T-cell (primary cell): ENCODE measurements at regions not wholly inside any gene's neighbourhood (a gene's known extent, or its start where the extent isn't known, plus 50 kb on each side); places are given as distances from the start of the nearest gene placed in this dataset.

Experiments
- ATAC-seq, 4 experiments: fragments of 200-7000 bp in 3 of 4; fragments of 150-1000 bp in 1 of 4; cut with Tn5 transposase; replicated peaks in 1 of 4; 1 replicate in 3 of 4; 2 replicates in 1 of 4; pipeline ENCODE4 v1.10.0; 2021; ENCODE audit warnings: moderate library complexity in 3 of 4, mild to moderate bottlenecking in 2 of 4, moderate number of reproducible peaks in 1 of 4
- CTCF ChIA-PET, 2 donors: fragments of 300-600 bp; sonication (Branson Sonifier 250); formaldehyde crosslinking; loops; one replicate each; lab custom pipeline; 2022; ENCODE audit warnings: antibody characterized with exemption in 2 of 2; lab: Charles Lee
- POLR2A ChIA-PET, 2 donors: fragments of 300-600 bp; sonication (Branson Sonifier 250); formaldehyde crosslinking; loops; one replicate each; lab custom pipeline; 2022; ENCODE audit warnings: antibody characterized with exemption in 2 of 2; lab: Charles Lee
- DNase-seq, 35 experiments: peaks; one replicate each; pipeline versions ENCODE4 v3.0.0 to v3.0.0-alpha.2; 2013 to 2023
- H3K27ac ChIP-seq: one replicate; pipeline ENCODE4 v1.5.1; 2013; ENCODE audit warnings: low read length
- H3K27me3 ChIP-seq, 2 experiments: replicated peaks in 1 of 2; 1 replicate in 1 of 2; 2 replicates in 1 of 2; pipeline versions ENCODE4 v1.6.1 to v1.7.0; 2013; ENCODE audit warnings: low read length in 1 of 2, mixed read lengths in 1 of 2; ENCODE audit not compliant: control insufficient read depth in 2 of 2, insufficient read depth in 2 of 2; ENCODE audit errors: extremely low read depth in 1 of 2
- H3K36me3 ChIP-seq, 2 donors: 1 replicate in 1 of 2; 2 replicates in 1 of 2; pipeline versions ENCODE4 v1.6.1 to v1.7.0; 2013; ENCODE audit warnings: low read length in 1 of 2; ENCODE audit not compliant: control insufficient read depth in 2 of 2, insufficient read depth in 1 of 2; ENCODE audit errors: extremely low read depth in 1 of 2
- H3K4me1 ChIP-seq, 2 experiments: 1 replicate in 1 of 2; 2 replicates in 1 of 2; pipeline versions ENCODE4 v1.6.1 to v1.7.0; 2013; ENCODE audit warnings: low read length in 2 of 2, mixed read lengths in 1 of 2; ENCODE audit not compliant: insufficient read depth in 2 of 2, control insufficient read depth in 1 of 2; ENCODE audit errors: extremely low read depth in 1 of 2
- H3K4me3 ChIP-seq, 2 donors: 1 replicate in 1 of 2; 2 replicates in 1 of 2; pipeline versions ENCODE4 v1.5.1 to v1.7.0; 2013; ENCODE audit warnings: mild to moderate bottlenecking in 2 of 2, low read length in 1 of 2, moderate library complexity in 1 of 2; ENCODE audit not compliant: control insufficient read depth in 1 of 2; ENCODE audit errors: extremely low read depth in 1 of 2
- H3K9me3 ChIP-seq: 2 replicates; pipeline ENCODE4 v1.7.0; 2013
- H3K27ac Mint-ChIP-seq, 2 donors: one replicate each; pipeline ENCODE4 v1.8.0; 2020 to 2021; ENCODE audit warnings: mild to moderate bottlenecking in 2 of 2, mixed read lengths in 2 of 2
- H3K27me3 Mint-ChIP-seq, 2 donors: one replicate each; pipeline ENCODE4 v1.8.0; 2021 to 2022; ENCODE audit warnings: mixed read lengths in 2 of 2
- H3K36me3 Mint-ChIP-seq: one replicate; pipeline ENCODE4 v1.8.0; 2021; ENCODE audit warnings: mixed read lengths
- H3K4me1 Mint-ChIP-seq, 3 donors: one replicate each; pipeline ENCODE4 v1.8.0; 2020 to 2022; ENCODE audit warnings: mixed read lengths in 3 of 3, mild to moderate bottlenecking in 1 of 3
- H3K4me3 Mint-ChIP-seq, 3 donors: one replicate each; pipeline ENCODE4 v1.8.0; 2020 to 2022; ENCODE audit warnings: mild to moderate bottlenecking in 3 of 3, mixed read lengths in 3 of 3, moderate library complexity in 3 of 3
- H3K9me3 Mint-ChIP-seq, 3 donors: one replicate each; pipeline ENCODE4 v1.8.0; 2020 to 2022; ENCODE audit warnings: mixed read lengths in 3 of 3
- WGBS: methylation state at CpG from one replicate; pipeline ENCODE4 v1.1.5; 2013; ENCODE audit warnings: missing lambda C conversion rate; ENCODE audit not compliant: insufficient coverage; 5-methylcytosine and 5-hydroxymethylcytosine counted together

DNA sequence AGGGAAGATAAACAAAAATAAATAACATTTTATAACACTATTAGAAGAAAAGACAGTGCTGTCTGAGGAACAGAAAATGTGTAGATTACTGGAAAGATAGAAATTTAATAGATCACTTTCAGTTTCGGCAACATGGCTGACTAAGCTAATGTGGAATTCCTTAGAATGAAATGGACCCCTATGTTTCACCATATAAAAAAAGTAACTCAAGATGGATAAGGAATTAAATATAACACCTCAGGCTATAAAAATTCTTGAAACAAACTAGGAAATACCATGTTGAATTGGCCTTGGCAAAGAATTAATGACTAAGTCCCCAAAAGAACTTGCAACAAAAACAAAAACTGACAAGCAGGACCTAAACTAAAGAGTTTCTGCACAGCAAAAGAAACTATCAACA is 558.3 kb downstream of the CHSY3 start:
- Mint-ChIP-seq H3K27me3 (peaks cover 0 to 11% of the 10 kb centered on the region in 2 donors), H3K4me3 (no peak overlapping the region), H3K9me3 (peaks cover 5 to 13% (median 7%) of the 10 kb centered on the region in 3 donors), H3K27ac (no peak overlapping the region), H3K4me1 (no peaks in the 10 kb centered on the region), H3K36me3 (no peaks in the 10 kb centered on the region)
- Histone ChIP-seq H3K4me1 (no peaks in the 10 kb centered on the region), H3K4me3 (no peak overlapping the region), H3K27me3 (no peaks in the 10 kb centered on the region), H3K9me3 (no peaks in the 10 kb centered on the region), H3K27ac (no peak overlapping the region), H3K36me3 (no peaks in the 10 kb centered on the region)
- ChIA-PET CTCF (no interaction called here), POLR2A (no interaction called here)
- ATAC-seq (no peak), DNase-seq (no peak)
- no CpG with 5 or more reads among the region's 1 CpG for WGBS

DNA sequence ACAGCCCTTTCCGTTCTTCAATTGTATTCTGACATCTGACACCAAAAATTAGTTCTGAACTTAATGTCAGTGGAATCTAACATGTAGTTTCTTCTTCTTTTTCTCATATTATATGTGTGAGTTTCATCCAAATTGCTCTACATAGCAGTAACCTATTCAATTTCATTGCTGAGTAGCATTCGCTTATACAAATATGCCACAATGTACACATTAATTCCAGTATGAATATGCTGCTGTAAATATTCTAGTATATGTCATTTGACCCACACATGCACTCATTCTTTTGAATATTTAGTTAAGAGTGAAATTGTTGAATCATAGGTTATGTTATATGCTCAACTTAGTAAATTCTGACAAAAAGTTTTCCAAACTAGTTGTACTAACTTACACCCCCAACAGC is 550.9 kb downstream of the CHSY3 start:
- Histone ChIP-seq H3K9me3 (no peaks in the 10 kb centered on the region), H3K36me3 (no peaks in the 10 kb centered on the region), H3K27ac (no peak overlapping the region), H3K27me3 (no peaks in the 10 kb centered on the region), H3K4me1 (no peaks in the 10 kb centered on the region), H3K4me3 (no peak overlapping the region)
- H3K27ac Mint-ChIP-seq, result no peak overlapping the region
- CTCF ChIA-PET, result no interaction called here
- H3K4me3 Mint-ChIP-seq, result no peak overlapping the region
- H3K36me3 Mint-ChIP-seq, result no peaks in the 10 kb centered on the region
- H3K4me1 Mint-ChIP-seq, result no peaks in the 10 kb centered on the region
- peaks cover 3 to 6% of the 10 kb centered on the region in 2 donors for H3K27me3 Mint-ChIP-seq
- peaks cover 15 to 24% (median 21%) of the 10 kb centered on the region in 3 donors for H3K9me3 Mint-ChIP-seq
- WGBS, result no CpG with 5 or more reads among the region's 2 CpGs
- ATAC-seq (no peak), DNase-seq (no peak)
- POLR2A ChIA-PET, result no interaction called here

DNA sequence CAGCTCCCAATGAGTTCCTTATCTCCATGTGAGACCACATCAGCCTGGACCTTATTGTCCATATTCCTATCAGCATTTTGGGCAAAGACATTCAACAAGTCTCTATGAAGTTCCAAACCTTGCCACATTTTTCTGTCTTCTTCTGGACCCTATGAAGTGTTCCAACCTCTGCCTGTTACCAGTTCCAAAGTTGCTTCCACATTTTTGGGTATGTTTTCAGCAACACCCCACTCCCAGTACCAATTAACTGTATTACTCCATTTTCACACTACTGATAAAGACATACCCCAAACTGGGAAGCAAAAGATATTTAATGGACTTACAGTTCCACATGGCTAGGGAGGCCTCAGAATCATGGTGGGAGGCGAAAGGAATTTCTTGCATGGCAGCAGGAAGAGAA is 548.5 kb downstream of the CHSY3 start:
- ATAC-seq, result no peak
- H3K36me3 ChIP-seq, result no peaks in the 10 kb centered on the region
- ChIA-PET POLR2A (no interaction called here), CTCF (no interaction called here)
- H3K27ac Mint-ChIP-seq, result no peak overlapping the region
- no peak for DNase-seq
- H3K27ac ChIP-seq, result no peak overlapping the region
- H3K27me3 Mint-ChIP-seq, result peaks cover 0 to 3% of the 10 kb centered on the region in 2 donors
- H3K9me3 ChIP-seq, result no peaks in the 10 kb centered on the region
- no peak overlapping the region for H3K4me3 ChIP-seq
- no peaks in the 10 kb centered on the region for H3K27me3 ChIP-seq
- H3K4me1 Mint-ChIP-seq, result no peaks in the 10 kb centered on the region
- H3K36me3 Mint-ChIP-seq, result no peaks in the 10 kb centered on the region
- no peak overlapping the region for H3K4me3 Mint-ChIP-seq
- no peaks in the 10 kb centered on the region for H3K4me1 ChIP-seq
- peaks cover 11 to 21% (median 14%) of the 10 kb centered on the region in 3 donors for H3K9me3 Mint-ChIP-seq
- no CpG with 5 or more reads among the region's 1 CpG for WGBS

DNA sequence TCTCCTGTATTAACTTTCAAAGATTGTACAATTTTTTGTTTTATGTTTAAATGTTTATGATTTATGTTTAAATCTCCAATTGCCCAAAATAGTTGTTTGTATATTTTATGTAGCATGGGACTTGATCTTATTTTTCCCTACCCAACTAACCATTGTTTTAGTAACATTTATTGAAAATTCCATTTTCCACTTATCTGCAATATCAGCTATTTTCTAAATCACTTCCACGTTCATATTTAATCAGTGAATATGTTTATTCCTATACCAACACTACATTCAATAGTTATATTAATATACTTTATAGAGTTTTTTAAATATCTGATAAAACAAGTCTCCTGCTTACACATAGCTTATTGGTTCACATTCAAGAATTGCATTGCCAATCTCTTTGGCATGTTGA is 532.2 kb downstream of the CHSY3 start:
- H3K9me3 Mint-ChIP-seq, result peaks cover 15 to 37% (median 18%) of the 10 kb centered on the region in 3 donors

DNA sequence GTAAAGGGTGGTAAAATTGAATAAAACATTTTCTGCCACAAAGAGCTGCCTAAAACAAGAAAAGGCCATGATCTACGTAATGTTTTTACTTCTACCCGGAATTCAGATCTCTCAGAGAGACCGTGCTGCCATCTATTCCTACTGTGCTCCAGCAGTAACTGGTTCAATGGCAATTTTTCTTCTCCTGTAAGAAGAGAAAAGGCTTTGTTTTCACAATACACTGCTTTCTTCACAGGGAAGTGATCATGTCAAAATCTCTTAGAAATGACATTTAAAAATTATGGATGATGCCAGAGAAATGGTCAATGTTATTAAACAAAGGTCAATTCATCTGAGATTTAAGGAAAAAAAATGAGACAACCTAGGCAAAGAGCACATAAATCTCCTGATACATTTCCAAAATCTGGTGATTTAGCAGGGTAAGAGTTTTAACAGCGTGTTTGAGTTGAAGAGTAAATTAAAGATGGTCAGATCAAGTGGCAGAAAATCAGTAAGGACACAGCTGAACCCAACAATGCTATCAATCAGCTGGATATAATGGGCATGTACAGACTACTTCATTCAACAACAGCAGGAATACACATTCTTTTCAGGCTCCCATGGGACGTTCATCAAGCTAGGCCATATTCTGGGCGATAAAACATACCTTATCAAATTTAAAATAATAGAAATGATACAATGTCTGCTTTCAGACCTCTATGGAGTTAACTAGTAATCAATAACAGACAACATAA is 523.1 kb downstream of the CHSY3 start:
- Mint-ChIP-seq H3K9me3 (no peaks in the 10 kb centered on the region), H3K27ac (no peak overlapping the region), H3K27me3 (peaks cover 0 to 3% of the 10 kb centered on the region in 2 donors), H3K36me3 (no peaks in the 10 kb centered on the region), H3K4me3 (no peak overlapping the region), H3K4me1 (no peaks in the 10 kb centered on the region)
- ChIA-PET CTCF (no interaction called here), POLR2A (no interaction called here)
- Histone ChIP-seq H3K27me3 (no peaks in the 10 kb centered on the region), H3K36me3 (no peaks in the 10 kb centered on the region), H3K27ac (no peak overlapping the region), H3K9me3 (no peaks in the 10 kb centered on the region), H3K4me1 (no peaks in the 10 kb centered on the region), H3K4me3 (no peak overlapping the region)
- WGBS, result no CpG with 5 or more reads among the region's 6 CpGs
- DNase-seq, result no peak
- ATAC-seq, result no peak

More for the DNA sequence above, 532.2 kb downstream of the CHSY3 start:
- Mint-ChIP-seq H3K27ac (no peak overlapping the region), H3K27me3 (peaks cover 0 to 3% of the 10 kb centered on the region in 2 donors), H3K4me1 (no peaks in the 10 kb centered on the region), H3K4me3 (no peak overlapping the region), H3K36me3 (no peaks in the 10 kb centered on the region)
- no peaks in the 10 kb centered on the region for H3K27me3 ChIP-seq
- no peaks in the 10 kb centered on the region for H3K4me1 ChIP-seq
- WGBS, result no CpG with 5 or more reads among the region's 1 CpG
- H3K27ac ChIP-seq, result no peak overlapping the region
- ChIA-PET CTCF (no interaction called here), POLR2A (no interaction called here)
- H3K36me3 ChIP-seq, result no peaks in the 10 kb centered on the region
- no peaks in the 10 kb centered on the region for H3K9me3 ChIP-seq
- no peak for ATAC-seq
- no peak overlapping the region for H3K4me3 ChIP-seq
- no peak for DNase-seq

- POLR2A ChIA-PET, result no interaction called here
- no CpG with 5 or more reads among the region's 2 CpGs for WGBS
- H3K27ac ChIP-seq, result no peak overlapping the region
- no peak overlapping the region for H3K4me3 Mint-ChIP-seq
- no peaks in the 10 kb centered on the region for H3K9me3 ChIP-seq
- H3K36me3 ChIP-seq, result no peaks in the 10 kb centered on the region
- H3K27ac Mint-ChIP-seq, result no peak overlapping the region
- H3K27me3 Mint-ChIP-seq, result peaks cover 0 to 3% of the 10 kb centered on the region in 2 donors
- ATAC-seq (no peak), DNase-seq (no peak)
- H3K27me3 ChIP-seq, result no peaks in the 10 kb centered on the region
- CTCF ChIA-PET, result no interaction called here
- H3K36me3 Mint-ChIP-seq, result no peaks in the 10 kb centered on the region
- H3K4me1 ChIP-seq, result no peaks in the 10 kb centered on the region
- no peak overlapping the region for H3K4me3 ChIP-seq
- no peaks in the 10 kb centered on the region for H3K4me1 Mint-ChIP-seq
- peaks cover 0 to under 1% (median 0%) of the 10 kb centered on the region in 3 donors for H3K9me3 Mint-ChIP-seq
Observed at GRCh38 chr5:130425424-130425823, 521.2 kb downstream of the CHSY3 start.
